ENCODE measurements at regions not wholly inside any gene's neighbourhood (a gene's known extent, or its start where the extent isn't known, plus 50 kb on each side); places are given as distances from the start of the nearest gene placed in this dataset.
A peak's percentile ranks its signal among the peaks of the same experiment; 100 is the strongest.

DNA sequence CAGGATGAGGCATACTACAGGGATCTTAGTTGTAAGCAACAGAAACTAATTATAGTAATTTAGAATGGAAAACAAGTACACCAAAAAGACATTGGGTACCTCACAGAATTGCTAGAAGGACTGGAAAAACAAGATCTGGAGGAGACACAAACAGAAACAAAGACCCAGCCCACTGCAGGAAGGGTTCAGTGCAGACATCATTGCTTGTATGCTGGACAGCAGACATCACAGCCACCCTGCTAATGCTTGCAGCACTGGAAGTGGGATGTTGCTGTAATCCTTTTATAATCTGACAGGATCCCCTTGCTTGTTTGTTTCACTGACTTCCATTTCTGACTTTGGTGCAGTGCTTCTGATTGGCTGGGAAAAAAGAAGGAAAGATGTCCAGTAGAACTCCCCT, 111.4 kb upstream of the ZNF678 start:
- Histone ChIP-seq H3K4me3 (ENCODE audit: low read length in 3 of 3) (no peak overlapping the region), H3K27me3 (ENCODE audit: control insufficient read depth in 3 of 3, insufficient read depth in 3 of 3, low read length in 3 of 3) (peaks cover 14 to 32% (median 17%) of the 10 kb centered on the region in 3 donors), H3K4me1 (ENCODE audit: control insufficient read depth in 3 of 3, insufficient read depth in 3 of 3, low read length in 3 of 3) (peaks cover 0 to 14% (median 6%) of the 10 kb centered on the region in 3 donors), H3K27ac (ENCODE audit: low read depth, low read length) (no peak overlapping the region), H3K9me3 (ENCODE audit: control insufficient read depth in 3 of 3, low read length in 3 of 3) (peaks cover 0 to 4% (median 0%) of the 10 kb centered on the region in 3 donors), H3K9ac (ENCODE audit: low read depth in 1 of 3, low read length in 3 of 3) (no peak overlapping the region), H3K36me3 (ENCODE audit: control insufficient read depth in 3 of 3, insufficient read depth in 3 of 3, low read length in 3 of 3) (no peaks in the 10 kb centered on the region)

DNA sequence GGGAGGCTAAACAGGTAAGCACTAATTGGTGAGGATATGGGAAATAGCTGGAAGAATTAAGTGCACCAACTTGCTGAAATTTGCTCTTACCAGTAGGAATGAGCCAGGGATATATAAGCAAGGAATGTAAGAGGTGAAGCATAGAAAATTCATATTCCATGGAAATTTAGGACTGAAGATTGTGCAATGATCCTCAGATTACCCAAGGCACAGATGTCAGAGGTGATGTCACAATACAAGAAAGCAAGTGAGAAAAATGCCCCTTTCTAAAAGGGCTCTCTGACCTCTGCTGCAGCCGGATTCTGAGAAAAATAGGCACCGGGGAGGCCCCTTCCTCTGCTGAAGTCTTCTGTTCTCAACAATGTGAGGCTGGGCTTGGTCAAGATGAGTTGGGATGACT, 112.3 kb upstream of the ZNF678 start:
- H3K9me3 ChIP-seq (ENCODE audit: control insufficient read depth in 3 of 3, low read length in 3 of 3): peaks cover 0 to 4% (median 0%) of the 10 kb centered on the region in 3 donors
- peaks cover 10 to 30% (median 17%) of the 10 kb centered on the region in 3 donors for H3K27me3 ChIP-seq (ENCODE audit: control insufficient read depth in 3 of 3, insufficient read depth in 3 of 3, low read length in 3 of 3)
- no peak overlapping the region for H3K9ac ChIP-seq (ENCODE audit: low read depth in 1 of 3, low read length in 3 of 3)

DNA sequence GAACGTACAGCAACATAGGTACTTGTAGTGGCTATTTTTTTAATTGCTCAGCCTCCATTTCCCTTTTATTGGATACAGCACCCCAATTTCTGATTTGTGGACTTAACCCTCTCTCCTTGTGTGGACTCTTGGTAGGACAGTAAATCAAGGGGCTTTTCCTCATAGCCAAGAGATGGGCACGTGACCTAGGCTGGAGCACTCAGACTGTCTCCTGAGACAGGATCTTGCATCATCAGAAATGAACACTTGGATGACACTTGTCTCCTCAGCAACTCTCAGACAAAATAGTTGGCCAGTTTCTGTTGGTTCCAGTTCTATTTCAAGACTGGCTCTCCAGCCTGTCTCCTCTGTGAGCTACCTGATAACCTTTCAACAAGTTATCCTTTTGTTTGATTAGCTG, 112.9 kb upstream of the ZNF678 start:
- Histone ChIP-seq H3K36me3 (ENCODE audit: control insufficient read depth in 3 of 3, insufficient read depth in 3 of 3, low read length in 3 of 3) (no peaks in the 10 kb centered on the region), H3K9ac (ENCODE audit: low read depth in 1 of 3, low read length in 3 of 3) (no peak overlapping the region), H3K4me1 (ENCODE audit: control insufficient read depth in 3 of 3, insufficient read depth in 3 of 3, low read length in 3 of 3) (peaks cover 0 to 14% (median 6%) of the 10 kb centered on the region in 3 donors), H3K4me3 (ENCODE audit: low read length in 3 of 3) (no peak overlapping the region), H3K27ac (ENCODE audit: low read depth, low read length) (no peak overlapping the region), H3K9me3 (ENCODE audit: control insufficient read depth in 3 of 3, low read length in 3 of 3) (peaks cover 0 to 4% (median 0%) of the 10 kb centered on the region in 3 donors), H3K27me3 (ENCODE audit: control insufficient read depth in 3 of 3, insufficient read depth in 3 of 3, low read length in 3 of 3) (peaks cover 9 to 28% (median 17%) of the 10 kb centered on the region in 3 donors)

More for the DNA sequence above, 112.3 kb upstream of the ZNF678 start:
- peaks cover 0 to 14% (median 6%) of the 10 kb centered on the region in 3 donors for H3K4me1 ChIP-seq (ENCODE audit: control insufficient read depth in 3 of 3, insufficient read depth in 3 of 3, low read length in 3 of 3)
- no peak overlapping the region for H3K4me3 ChIP-seq (ENCODE audit: low read length in 3 of 3)
- no peak overlapping the region for H3K27ac ChIP-seq (ENCODE audit: low read depth, low read length)
- no peaks in the 10 kb centered on the region for H3K36me3 ChIP-seq (ENCODE audit: control insufficient read depth in 3 of 3, insufficient read depth in 3 of 3, low read length in 3 of 3)

DNA sequence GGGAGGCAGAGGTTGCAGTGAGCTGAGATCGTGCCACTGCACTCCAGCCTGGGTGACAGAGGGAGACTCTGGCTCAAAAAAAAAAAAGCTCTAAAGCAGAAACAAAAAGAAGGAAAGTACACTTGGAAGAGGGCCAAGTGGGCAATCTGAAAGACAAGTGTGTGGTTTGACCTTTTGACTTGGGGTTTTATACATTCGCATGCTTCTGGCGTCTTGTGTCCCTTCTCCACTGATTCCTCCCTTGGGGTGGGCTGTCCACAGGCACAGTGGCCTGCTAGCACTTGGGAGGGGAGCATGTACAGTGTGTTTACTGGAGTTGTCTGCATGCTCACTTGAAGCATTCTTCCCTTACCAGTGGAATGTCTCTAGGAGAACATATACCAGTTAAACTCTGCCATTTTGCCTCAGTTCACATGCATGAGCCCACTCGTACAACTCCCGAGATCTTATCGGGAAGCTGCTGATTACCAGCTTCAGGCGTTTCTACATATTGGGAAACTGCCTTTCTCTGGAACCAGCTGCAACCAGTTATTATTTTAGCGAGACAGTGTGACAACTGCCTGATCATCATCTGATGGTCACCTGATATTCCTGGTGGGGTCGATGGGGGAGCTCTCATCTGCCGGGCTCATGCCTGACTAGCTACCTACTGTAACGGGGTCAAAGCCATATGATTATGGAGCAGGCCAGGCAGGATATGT, 113.5 kb upstream of the ZNF678 start:
- H3K36me3 ChIP-seq (ENCODE audit: control insufficient read depth in 3 of 3, insufficient read depth in 3 of 3, low read length in 3 of 3): no peaks in the 10 kb centered on the region
- no peak overlapping the region for H3K27ac ChIP-seq (ENCODE audit: low read depth, low read length)
- H3K4me3 ChIP-seq (ENCODE audit: low read length in 3 of 3): no peak overlapping the region
- H3K9me3 ChIP-seq (ENCODE audit: control insufficient read depth in 3 of 3, low read length in 3 of 3): peaks cover 0 to 4% (median 0%) of the 10 kb centered on the region in 3 donors
- no peak overlapping the region for H3K9ac ChIP-seq (ENCODE audit: low read depth in 1 of 3, low read length in 3 of 3)
- H3K4me1 ChIP-seq (ENCODE audit: control insufficient read depth in 3 of 3, insufficient read depth in 3 of 3, low read length in 3 of 3): peaks cover 0 to 14% (median 6%) of the 10 kb centered on the region in 3 donors
- peaks cover 8 to 25% (median 15%) of the 10 kb centered on the region in 3 donors for H3K27me3 ChIP-seq (ENCODE audit: control insufficient read depth in 3 of 3, insufficient read depth in 3 of 3, low read length in 3 of 3)

DNA sequence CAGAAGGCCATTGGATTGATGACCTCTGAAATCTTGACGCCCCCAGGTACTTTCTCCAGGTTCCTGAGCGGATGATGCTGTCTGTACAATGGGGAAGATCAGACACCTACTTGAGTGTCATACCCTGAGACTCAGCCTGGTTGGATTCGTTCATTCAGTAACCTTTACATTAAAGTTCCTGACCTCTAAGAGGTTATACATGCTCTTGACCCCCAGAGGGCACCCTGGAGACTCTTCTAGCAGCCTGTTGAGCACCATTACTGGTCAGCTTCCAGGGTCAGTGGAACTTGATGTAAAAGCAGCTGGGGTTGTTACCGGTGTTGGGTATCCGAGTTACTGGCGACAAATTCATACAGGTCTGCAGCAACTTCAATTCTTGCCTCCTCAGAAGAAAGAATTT, 114.3 kb upstream of the ZNF678 start:
- Histone ChIP-seq H3K27ac (ENCODE audit: low read depth, low read length) (no peak overlapping the region), H3K9me3 (ENCODE audit: control insufficient read depth in 3 of 3, low read length in 3 of 3) (peaks cover 0 to 4% (median 0%) of the 10 kb centered on the region in 3 donors), H3K4me3 (ENCODE audit: low read length in 3 of 3) (no peak overlapping the region), H3K9ac (ENCODE audit: low read depth in 1 of 3, low read length in 3 of 3) (no peak overlapping the region), H3K4me1 (ENCODE audit: control insufficient read depth in 3 of 3, insufficient read depth in 3 of 3, low read length in 3 of 3) (peaks cover 0 to 14% (median 6%) of the 10 kb centered on the region in 3 donors), H3K36me3 (ENCODE audit: control insufficient read depth in 3 of 3, insufficient read depth in 3 of 3, low read length in 3 of 3) (no peaks in the 10 kb centered on the region), H3K27me3 (ENCODE audit: control insufficient read depth in 3 of 3, insufficient read depth in 3 of 3, low read length in 3 of 3) (peaks cover 5 to 20% (median 8%) of the 10 kb centered on the region in 3 donors)

DNA sequence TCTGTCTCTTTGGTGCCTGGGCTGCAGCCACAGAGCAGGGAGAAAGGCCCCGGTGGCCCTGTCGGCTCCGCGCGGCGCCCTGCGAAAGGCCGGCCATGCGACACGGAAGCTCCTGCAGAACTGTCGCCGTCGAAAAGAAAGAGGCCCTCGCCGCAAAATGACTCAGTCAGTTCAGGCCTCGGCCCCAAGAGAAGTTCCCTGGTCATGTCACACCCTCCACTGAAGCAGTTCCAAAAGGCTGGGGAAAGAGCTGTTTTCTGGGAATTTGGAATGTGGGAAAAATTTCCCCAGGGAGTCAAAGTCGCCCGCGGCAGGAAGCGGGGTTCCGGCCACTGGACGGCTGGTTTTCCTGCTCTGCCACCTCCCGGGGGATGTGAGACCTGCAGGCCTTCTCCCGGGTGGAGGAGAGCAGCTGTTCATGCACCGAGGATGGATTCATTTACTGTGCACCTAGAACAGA, 115.8 kb upstream of the ZNF678 start:
- H3K4me3 ChIP-seq (ENCODE audit: low read length in 3 of 3): peak overlapping the region in 1 of 3 donors; percentile 13

DNA sequence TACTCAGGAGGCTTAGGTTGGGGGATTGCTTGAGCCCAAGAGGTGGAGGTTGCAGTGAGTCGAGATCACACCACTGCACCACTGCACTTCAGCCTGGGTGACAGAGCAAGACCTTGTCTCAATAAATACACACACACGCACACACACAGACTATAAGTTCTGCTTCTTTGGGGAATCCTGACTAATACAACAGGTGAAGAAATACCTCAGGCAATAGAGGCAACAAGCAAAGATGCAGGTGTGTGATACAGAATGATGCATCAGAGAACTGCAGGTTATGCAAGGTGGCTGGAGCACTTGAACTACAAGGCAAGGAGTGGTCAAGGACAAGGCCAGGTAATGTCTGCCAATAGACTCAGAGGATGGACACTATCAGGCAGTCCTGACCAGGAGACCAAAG, 117.6 kb upstream of the ZNF678 start:
- Histone ChIP-seq H3K4me1 (ENCODE audit: control insufficient read depth in 3 of 3, insufficient read depth in 3 of 3, low read length in 3 of 3) (peaks cover 3 to 17% (median 10%) of the 10 kb centered on the region in 3 donors), H3K9ac (ENCODE audit: low read depth in 1 of 3, low read length in 3 of 3) (no peak overlapping the region), H3K4me3 (ENCODE audit: low read length in 3 of 3) (no peak overlapping the region), H3K36me3 (ENCODE audit: control insufficient read depth in 3 of 3, insufficient read depth in 3 of 3, low read length in 3 of 3) (no peaks in the 10 kb centered on the region), H3K9me3 (ENCODE audit: control insufficient read depth in 3 of 3, low read length in 3 of 3) (no peaks in the 10 kb centered on the region), H3K27me3 (ENCODE audit: control insufficient read depth in 3 of 3, insufficient read depth in 3 of 3, low read length in 3 of 3) (peaks cover 0 to 7% (median 0%) of the 10 kb centered on the region in 3 donors), H3K27ac (ENCODE audit: low read depth, low read length) (no peak overlapping the region)

More for the DNA sequence above, 115.8 kb upstream of the ZNF678 start:
- H3K36me3 ChIP-seq (ENCODE audit: control insufficient read depth in 3 of 3, insufficient read depth in 3 of 3, low read length in 3 of 3): no peaks in the 10 kb centered on the region
- H3K27me3 ChIP-seq (ENCODE audit: control insufficient read depth in 3 of 3, insufficient read depth in 3 of 3, low read length in 3 of 3): peaks cover 0 to 12% (median 0%) of the 10 kb centered on the region in 3 donors
- H3K9me3 ChIP-seq (ENCODE audit: control insufficient read depth in 3 of 3, low read length in 3 of 3): peaks cover 0 to 4% (median 0%) of the 10 kb centered on the region in 3 donors
- H3K9ac ChIP-seq (ENCODE audit: low read depth in 1 of 3, low read length in 3 of 3): peak overlapping the region in 1 of 3 donors; percentile 33
- no peak overlapping the region for H3K27ac ChIP-seq (ENCODE audit: low read depth, low read length)
- peaks cover 0 to 14% (median 6%) of the 10 kb centered on the region in 3 donors for H3K4me1 ChIP-seq (ENCODE audit: control insufficient read depth in 3 of 3, insufficient read depth in 3 of 3, low read length in 3 of 3)

DNA sequence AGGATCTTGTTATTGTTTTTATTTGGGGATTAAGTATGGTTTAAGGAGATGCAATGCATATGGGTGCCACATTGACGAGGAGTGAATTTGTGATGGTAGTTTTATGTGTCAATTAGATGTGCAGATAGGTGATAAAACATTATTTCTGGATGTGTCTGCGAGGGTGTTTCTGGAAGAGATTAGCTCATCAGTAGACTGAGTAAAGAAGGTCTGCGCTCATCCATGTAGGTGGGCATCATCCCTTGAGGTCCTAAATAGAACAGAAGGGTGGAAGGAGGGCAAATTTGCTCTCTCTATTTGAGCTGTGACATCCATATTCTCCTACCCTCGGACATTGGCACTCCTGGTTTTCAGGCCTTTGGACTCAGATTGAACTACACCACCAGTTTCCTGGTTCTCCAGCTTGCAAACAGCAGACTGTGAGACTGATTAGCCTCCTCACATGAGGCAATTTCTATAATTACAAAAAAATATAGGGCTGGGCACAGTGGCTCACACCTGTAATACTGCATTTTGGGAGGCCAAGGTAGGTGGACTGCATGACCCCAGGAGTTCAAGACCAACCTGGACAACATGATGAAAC, 118.2 kb upstream of the ZNF678 start:
- peaks cover 0 to 7% (median 0%) of the 10 kb centered on the region in 3 donors for H3K27me3 ChIP-seq (ENCODE audit: control insufficient read depth in 3 of 3, insufficient read depth in 3 of 3, low read length in 3 of 3)
- H3K9ac ChIP-seq (ENCODE audit: low read depth in 1 of 3, low read length in 3 of 3): no peak overlapping the region
- H3K36me3 ChIP-seq (ENCODE audit: control insufficient read depth in 3 of 3, insufficient read depth in 3 of 3, low read length in 3 of 3): no peaks in the 10 kb centered on the region
- H3K27ac ChIP-seq (ENCODE audit: low read depth, low read length): no peak overlapping the region
- H3K4me1 ChIP-seq (ENCODE audit: control insufficient read depth in 3 of 3, insufficient read depth in 3 of 3, low read length in 3 of 3): peaks cover 3 to 14% (median 10%) of the 10 kb centered on the region in 3 donors
- H3K9me3 ChIP-seq (ENCODE audit: control insufficient read depth in 3 of 3, low read length in 3 of 3): no peaks in the 10 kb centered on the region
- H3K4me3 ChIP-seq (ENCODE audit: low read length in 3 of 3): no peak overlapping the region

DNA sequence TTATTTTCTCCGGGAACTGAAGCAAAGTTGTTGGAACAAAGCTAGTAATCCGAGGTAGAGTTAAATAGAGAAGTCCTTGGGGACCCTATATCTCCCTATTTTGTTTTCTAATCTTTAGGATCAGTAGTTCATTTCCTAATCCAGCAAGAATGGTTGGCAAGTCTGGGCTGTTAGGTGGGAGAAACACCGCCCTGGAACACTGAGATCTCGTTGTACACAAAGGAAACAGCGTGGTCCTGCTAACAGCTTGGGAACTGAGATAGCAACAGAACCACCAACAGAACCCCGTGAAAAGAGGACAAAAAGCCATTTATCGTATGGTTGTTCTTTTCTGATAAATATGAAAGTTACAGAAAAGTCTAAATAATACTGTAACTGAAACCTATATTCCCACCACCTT, 121.9 kb upstream of the CDC42BPA start:
- Histone ChIP-seq H3K9ac (ENCODE audit: low read depth in 1 of 3, low read length in 3 of 3) (no peak overlapping the region), H3K4me3 (ENCODE audit: low read length in 3 of 3) (no peak overlapping the region), H3K27me3 (ENCODE audit: control insufficient read depth in 3 of 3, insufficient read depth in 3 of 3, low read length in 3 of 3) (no peaks in the 10 kb centered on the region), H3K36me3 (ENCODE audit: control insufficient read depth in 3 of 3, insufficient read depth in 3 of 3, low read length in 3 of 3) (no peaks in the 10 kb centered on the region), H3K9me3 (ENCODE audit: control insufficient read depth in 3 of 3, low read length in 3 of 3) (no peaks in the 10 kb centered on the region), H3K27ac (ENCODE audit: low read depth, low read length) (no peak overlapping the region), H3K4me1 (ENCODE audit: control insufficient read depth in 3 of 3, insufficient read depth in 3 of 3, low read length in 3 of 3) (peaks cover 8 to 11% (median 8%) of the 10 kb centered on the region in 3 donors)

DNA sequence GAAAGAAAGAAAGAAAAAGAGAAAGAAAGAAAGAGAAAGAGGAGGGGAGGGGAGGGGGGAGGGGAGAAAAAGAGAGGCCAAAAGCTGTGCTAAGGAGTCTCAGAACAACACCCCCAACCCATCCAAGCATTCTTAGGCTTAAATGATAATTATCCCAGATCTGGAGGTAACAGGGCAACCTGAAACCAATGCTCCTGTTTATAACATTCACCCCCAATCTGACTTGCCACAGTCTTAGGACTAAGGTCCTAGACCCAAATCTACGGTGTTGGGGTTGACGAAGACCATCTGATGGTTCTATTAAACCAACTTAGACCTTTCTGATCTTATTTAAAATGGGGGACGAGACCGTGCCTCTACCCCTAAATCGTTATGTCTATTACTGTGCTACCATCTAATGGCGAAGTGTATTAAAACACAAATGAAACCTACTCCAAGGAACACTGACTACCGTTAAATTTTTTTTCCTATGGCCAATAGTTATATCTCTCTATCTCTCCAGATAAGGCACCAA, 119.3 kb upstream of the CDC42BPA start:
- H3K4me1 ChIP-seq (ENCODE audit: control insufficient read depth in 3 of 3, insufficient read depth in 3 of 3, low read length in 3 of 3): peaks cover 8 to 14% (median 8%) of the 10 kb centered on the region in 3 donors
- peak overlapping the region in 2 of 3 donors; percentile 24 to 77 for H3K9ac ChIP-seq (ENCODE audit: low read depth in 1 of 3, low read length in 3 of 3)
- H3K36me3 ChIP-seq (ENCODE audit: control insufficient read depth in 3 of 3, insufficient read depth in 3 of 3, low read length in 3 of 3): no peaks in the 10 kb centered on the region
- H3K4me3 ChIP-seq (ENCODE audit: low read length in 3 of 3): peak overlapping the region; percentile 56 to 92 (median 81)
- no peaks in the 10 kb centered on the region for H3K9me3 ChIP-seq (ENCODE audit: control insufficient read depth in 3 of 3, low read length in 3 of 3)
- H3K27me3 ChIP-seq (ENCODE audit: control insufficient read depth in 3 of 3, insufficient read depth in 3 of 3, low read length in 3 of 3): no peaks in the 10 kb centered on the region
- no peak overlapping the region for H3K27ac ChIP-seq (ENCODE audit: low read depth, low read length)

Data from skeletal muscle tissue (tissue), 3 donors.